ENCODE measurements at regions not wholly inside any gene's neighbourhood (a gene's known extent, or its start where the extent isn't known, plus 50 kb on each side); places are given as distances from the start of the nearest gene placed in this dataset.
A peak's percentile ranks its signal among the peaks of the same experiment; 100 is the strongest.

DNA sequence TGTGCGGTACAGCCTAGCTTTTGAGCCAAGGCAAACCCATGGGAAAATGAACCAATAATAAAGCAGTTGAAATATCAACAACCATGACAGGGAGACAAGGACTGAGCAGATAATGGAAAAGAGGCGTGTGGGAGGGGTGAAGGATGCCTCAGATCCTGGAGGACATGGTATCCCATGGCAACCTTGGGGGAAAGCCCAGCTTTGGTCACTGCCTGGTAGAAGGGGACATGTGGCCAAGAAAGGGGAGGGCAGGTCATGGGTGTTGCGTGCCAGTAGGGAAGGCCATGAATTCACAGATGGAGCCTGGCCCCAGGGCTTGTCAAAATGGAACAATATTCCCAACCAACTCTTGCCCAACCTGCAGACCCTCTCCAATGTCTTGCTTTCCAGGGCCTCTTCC lies 140.5 kb upstream of the SMAD3 start:
- H3K27ac ChIP-seq = no peak overlapping the region
- TF ChIP-seq, protein P1, sequence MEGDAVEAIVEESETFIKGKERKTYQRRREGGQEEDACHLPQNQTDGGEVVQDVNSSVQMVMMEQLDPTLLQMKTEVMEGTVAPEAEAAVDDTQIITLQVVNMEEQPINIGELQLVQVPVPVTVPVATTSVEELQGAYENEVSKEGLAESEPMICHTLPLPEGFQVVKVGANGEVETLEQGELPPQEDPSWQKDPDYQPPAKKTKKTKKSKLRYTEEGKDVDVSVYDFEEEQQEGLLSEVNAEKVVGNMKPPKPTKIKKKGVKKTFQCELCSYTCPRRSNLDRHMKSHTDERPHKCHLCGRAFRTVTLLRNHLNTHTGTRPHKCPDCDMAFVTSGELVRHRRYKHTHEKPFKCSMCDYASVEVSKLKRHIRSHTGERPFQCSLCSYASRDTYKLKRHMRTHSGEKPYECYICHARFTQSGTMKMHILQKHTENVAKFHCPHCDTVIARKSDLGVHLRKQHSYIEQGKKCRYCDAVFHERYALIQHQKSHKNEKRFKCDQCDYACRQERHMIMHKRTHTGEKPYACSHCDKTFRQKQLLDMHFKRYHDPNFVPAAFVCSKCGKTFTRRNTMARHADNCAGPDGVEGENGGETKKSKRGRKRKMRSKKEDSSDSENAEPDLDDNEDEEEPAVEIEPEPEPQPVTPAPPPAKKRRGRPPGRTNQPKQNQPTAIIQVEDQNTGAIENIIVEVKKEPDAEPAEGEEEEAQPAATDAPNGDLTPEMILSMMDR (IDR thresholded peaks at IDR 0.05) = no peak
- no peaks in the 10 kb centered on the region for H3K27me3 ChIP-seq
- H3K4me1 ChIP-seq = peaks cover 0 to 6% of the 10 kb centered on the region in 2 donors
- no peaks in the 10 kb centered on the region for H3K36me3 ChIP-seq
- H3K4me3 ChIP-seq = no peak overlapping the region
- DNase-seq (ENCODE audit: low spot score in 2 of 2) = no peak
- H3K9me3 ChIP-seq = no peaks in the 10 kb centered on the region
- intact Hi-C loops (cut with DNase I) = no loop called here

DNA sequence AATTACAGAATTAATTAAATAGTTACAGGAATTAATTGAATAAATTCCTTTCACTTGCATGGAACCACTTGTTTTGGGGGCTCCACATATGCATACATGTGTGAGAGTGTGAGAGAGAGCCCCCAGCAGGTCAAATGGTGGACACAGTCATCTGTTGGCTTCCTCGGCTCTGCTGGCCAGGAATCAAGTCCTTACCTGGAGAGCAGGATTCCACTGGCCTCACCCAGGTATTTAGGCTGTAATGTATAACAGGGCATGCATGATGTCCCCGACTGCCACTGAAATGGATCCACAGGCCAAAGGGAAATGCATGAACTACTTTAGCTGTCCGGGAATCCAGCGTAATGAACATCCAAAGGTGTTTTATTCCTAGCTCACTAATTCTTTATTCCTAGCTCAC lies 139.7 kb upstream of the SMAD3 start:
- no peak overlapping the region for H3K4me3 ChIP-seq
- intact Hi-C loops (cut with DNase I) = no loop called here
- H3K4me1 ChIP-seq = peaks cover 0 to 6% of the 10 kb centered on the region in 2 donors
- H3K27ac ChIP-seq = no peak overlapping the region
- no peaks in the 10 kb centered on the region for H3K27me3 ChIP-seq
- H3K9me3 ChIP-seq = no peaks in the 10 kb centered on the region
- TF ChIP-seq, protein P1 (IDR thresholded peaks at IDR 0.05) = no peak
- DNase-seq (ENCODE audit: low spot score in 2 of 2) = no peak
- no peaks in the 10 kb centered on the region for H3K36me3 ChIP-seq

DNA sequence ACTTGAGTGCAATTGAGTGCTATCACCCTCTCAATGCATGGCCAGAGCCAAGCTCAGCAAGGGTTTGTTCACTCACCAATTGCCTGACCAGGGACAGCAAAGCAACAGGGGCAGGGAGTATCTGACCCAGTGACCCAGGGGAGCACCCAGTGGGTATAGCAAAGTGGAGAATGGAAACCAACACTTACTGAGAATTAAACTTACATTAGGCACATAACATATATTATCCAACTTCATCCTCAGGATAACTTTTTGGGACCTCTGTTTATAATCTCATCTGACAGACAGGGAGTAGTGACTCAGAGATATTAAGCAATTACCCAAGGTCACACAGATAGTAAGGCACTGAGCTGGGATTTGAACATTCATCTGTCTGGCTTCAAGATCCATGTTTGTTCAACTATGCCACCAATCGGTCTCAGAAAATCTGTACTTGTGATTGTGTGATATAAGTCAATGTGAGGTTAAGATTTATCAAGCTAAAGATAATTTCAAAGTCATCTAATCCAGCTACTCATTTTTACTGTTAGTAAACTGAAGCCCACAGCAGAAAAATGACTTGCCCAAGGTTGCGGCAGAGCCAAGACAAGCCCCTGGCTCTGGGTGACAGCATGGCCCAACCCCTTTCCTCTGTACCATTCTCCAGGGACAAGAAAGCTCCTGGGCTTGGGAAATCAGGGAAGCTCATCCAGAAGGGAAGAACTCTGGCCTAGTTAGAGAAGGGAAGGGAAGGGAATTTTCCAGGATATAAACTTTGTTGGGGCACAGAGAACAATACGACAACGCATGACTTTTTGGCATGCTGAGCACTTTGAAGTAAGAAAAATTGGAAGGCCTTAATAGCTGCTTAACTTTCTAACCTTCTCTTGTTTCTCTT lies 138.0 kb upstream of the SMAD3 start:
- TF ChIP-seq, protein P1 (IDR thresholded peaks at IDR 0.05) = no peak
- peak in 1 of 2 donors; percentile 57 for DNase-seq (ENCODE audit: low spot score in 2 of 2)
- H3K4me1 ChIP-seq = peaks cover 0 to 6% of the 10 kb centered on the region in 2 donors
- intact Hi-C loops (cut with DNase I) = no loop called here
- H3K4me3 ChIP-seq = no peak overlapping the region
- no peaks in the 10 kb centered on the region for H3K9me3 ChIP-seq
- H3K36me3 ChIP-seq = no peaks in the 10 kb centered on the region
- no peak overlapping the region for H3K27ac ChIP-seq
- H3K27me3 ChIP-seq = no peaks in the 10 kb centered on the region

DNA sequence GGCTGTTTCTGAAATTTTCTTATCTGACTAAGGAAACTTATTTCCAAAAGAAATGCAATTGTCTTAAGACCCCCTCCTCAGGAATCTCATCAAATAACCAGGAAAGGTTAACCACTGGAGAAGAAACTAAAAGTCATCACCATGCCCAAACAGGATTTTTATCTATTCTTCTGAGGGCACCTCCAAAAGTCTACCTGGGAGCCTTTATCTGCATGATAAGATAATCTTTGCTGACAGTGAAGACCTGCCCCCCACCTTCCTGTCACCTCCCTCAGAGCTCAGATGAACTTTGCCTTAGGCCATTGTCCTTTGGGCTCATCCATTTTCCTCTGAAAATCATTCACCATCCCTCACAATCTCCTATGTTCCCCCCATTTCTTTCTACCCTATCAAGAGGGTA lies 137.3 kb upstream of the SMAD3 start:
- Histone ChIP-seq H3K36me3 (no peaks in the 10 kb centered on the region), H3K27me3 (no peaks in the 10 kb centered on the region), H3K4me1 (peaks cover 0 to 6% of the 10 kb centered on the region in 2 donors), H3K4me3 (no peak overlapping the region), H3K27ac (no peak overlapping the region), H3K9me3 (no peaks in the 10 kb centered on the region)
- DNase-seq (ENCODE audit: low spot score in 2 of 2) = no peak
- TF ChIP-seq, protein P1 (IDR thresholded peaks at IDR 0.05) = no peak
- intact Hi-C loops (cut with DNase I) = no loop called here

DNA sequence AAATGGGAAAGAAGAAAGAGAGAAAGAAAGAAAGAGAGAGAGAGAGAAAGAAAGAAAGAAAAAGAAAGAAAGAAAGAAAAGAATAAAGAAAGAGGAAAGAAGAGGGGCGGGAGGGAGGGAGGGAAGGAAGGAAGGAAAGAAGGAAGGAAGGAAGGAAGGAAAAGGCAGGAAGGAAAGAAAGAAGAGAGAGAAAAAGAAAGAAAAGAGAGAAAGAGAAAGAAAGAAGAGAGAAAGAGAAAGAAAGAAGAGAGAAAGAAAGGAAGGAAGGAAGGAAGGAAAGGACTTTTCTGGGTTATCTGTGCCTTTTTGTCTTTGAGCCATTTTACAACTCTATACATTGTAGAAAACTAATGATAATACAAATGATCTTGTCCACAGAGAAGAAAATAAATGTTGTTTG lies 136.6 kb upstream of the SMAD3 start:
- H3K27me3 ChIP-seq = no peaks in the 10 kb centered on the region
- no peaks in the 10 kb centered on the region for H3K36me3 ChIP-seq
- H3K9me3 ChIP-seq = no peaks in the 10 kb centered on the region
- no peak overlapping the region for H3K27ac ChIP-seq
- H3K4me1 ChIP-seq = peaks cover 0 to 6% of the 10 kb centered on the region in 2 donors
- no peak for DNase-seq (ENCODE audit: low spot score in 2 of 2)
- H3K4me3 ChIP-seq = no peak overlapping the region
- intact Hi-C loops (cut with DNase I) = no loop called here
- TF ChIP-seq, protein P1 (IDR thresholded peaks at IDR 0.05) = no peak
